ENCODE measurements at regions not wholly inside any gene's neighbourhood (a gene's known extent, or its start where the extent isn't known, plus 50 kb on each side); places are given as distances from the start of the nearest gene placed in this dataset.

- Histone ChIP-seq H3K27me3 (replicated peaks; ENCODE audit: insufficient read depth, low read length) (peaks cover 67% of the 10 kb centered on the region), H3K27ac (ENCODE audit: low read length) (no peak overlapping the region), H3K4me2 (ENCODE audit: low read depth, low read length) (no peak overlapping the region), H3K9me2 (replicated peaks; ENCODE audit: insufficient read depth, low read length) (no peaks in the 10 kb centered on the region), H3F3A (ENCODE audit: insufficient read depth, low read length) (no peaks in the 10 kb centered on the region), H2AFZ (ENCODE audit: low read length) (no peak overlapping the region), H3K4me3 (ENCODE audit: low read length) (no peak overlapping the region), H3K79me2 (ENCODE audit: low read length) (no peaks in the 10 kb centered on the region), H3K4me1 (ENCODE audit: low read length) (no peaks in the 10 kb centered on the region), H4K20me1 (ENCODE audit: insufficient read depth, low read length) (no peaks in the 10 kb centered on the region), H3K36me3 (replicated peaks; ENCODE audit: insufficient read depth, low read length) (no peaks in the 10 kb centered on the region), H3K9ac (ENCODE audit: low read length) (no peak overlapping the region), H3K9me3 (replicated peaks; ENCODE audit: insufficient read depth, low read length) (no peaks in the 10 kb centered on the region)
- no peak for DNase-seq
- TF ChIP-seq EZH2 (optimal IDR thresholded peaks at IDR 0.05; ENCODE audit: low read depth, low read length) (no peak), EZH2phosphoT487 (IDR thresholded peaks at IDR 0.05; ENCODE audit: low read length) (no peak), CTCF (IDR thresholded peaks at IDR 0.05; ENCODE audit: low read length) (no peak)
Observed at GRCh38 chr19:30318261-30318660, 53.9 kb upstream of the ZNF536 start.

- TF ChIP-seq EZH2 (optimal IDR thresholded peaks at IDR 0.05; ENCODE audit: low read depth, low read length) (no peak), EZH2phosphoT487 (IDR thresholded peaks at IDR 0.05; ENCODE audit: low read length) (no peak), CTCF (IDR thresholded peaks at IDR 0.05; ENCODE audit: low read length) (no peak)
- no peak overlapping the region for H3K27ac ChIP-seq (ENCODE audit: low read length)
- no peaks in the 10 kb centered on the region for H3F3A ChIP-seq (ENCODE audit: insufficient read depth, low read length)
- H3K79me2 ChIP-seq (ENCODE audit: low read length): no peaks in the 10 kb centered on the region
- H2AFZ ChIP-seq (ENCODE audit: low read length): no peak overlapping the region
- no peaks in the 10 kb centered on the region for H3K9me3 ChIP-seq (replicated peaks; ENCODE audit: insufficient read depth, low read length)
- peaks cover 67% of the 10 kb centered on the region for H3K27me3 ChIP-seq (replicated peaks; ENCODE audit: insufficient read depth, low read length)
- H3K4me2 ChIP-seq (ENCODE audit: low read depth, low read length): no peak overlapping the region
- H3K4me3 ChIP-seq (ENCODE audit: low read length): no peak overlapping the region
- H3K4me1 ChIP-seq (ENCODE audit: low read length): no peaks in the 10 kb centered on the region
- H3K9me2 ChIP-seq (replicated peaks; ENCODE audit: insufficient read depth, low read length): no peaks in the 10 kb centered on the region
- H4K20me1 ChIP-seq (ENCODE audit: insufficient read depth, low read length): no peaks in the 10 kb centered on the region
- DNase-seq: no peak
- no peak overlapping the region for H3K9ac ChIP-seq (ENCODE audit: low read length)
- H3K36me3 ChIP-seq (replicated peaks; ENCODE audit: insufficient read depth, low read length): no peaks in the 10 kb centered on the region
Observed at GRCh38 chr19:30318936-30319335, 53.2 kb upstream of the ZNF536 start.

GRCh38 chr19:30319411-30319810, 52.8 kb upstream of the ZNF536 start:
- no peak for TF ChIP-seq EZH2 (optimal IDR thresholded peaks at IDR 0.05; ENCODE audit: low read depth, low read length)
- no peak for TF ChIP-seq EZH2phosphoT487 (IDR thresholded peaks at IDR 0.05; ENCODE audit: low read length)
- no peak for TF ChIP-seq CTCF (IDR thresholded peaks at IDR 0.05; ENCODE audit: low read length)
- Histone ChIP-seq H3K4me3 (ENCODE audit: low read length) (no peak overlapping the region), H3K4me1 (ENCODE audit: low read length) (no peaks in the 10 kb centered on the region), H3K36me3 (replicated peaks; ENCODE audit: insufficient read depth, low read length) (no peaks in the 10 kb centered on the region), H3K27ac (ENCODE audit: low read length) (no peak overlapping the region), H2AFZ (ENCODE audit: low read length) (no peak overlapping the region), H3K4me2 (ENCODE audit: low read depth, low read length) (no peak overlapping the region), H3K79me2 (ENCODE audit: low read length) (no peaks in the 10 kb centered on the region), H3K9me2 (replicated peaks; ENCODE audit: insufficient read depth, low read length) (no peaks in the 10 kb centered on the region), H3K27me3 (replicated peaks; ENCODE audit: insufficient read depth, low read length) (peaks cover 69% of the 10 kb centered on the region), H3F3A (ENCODE audit: insufficient read depth, low read length) (no peaks in the 10 kb centered on the region), H3K9me3 (replicated peaks; ENCODE audit: insufficient read depth, low read length) (no peaks in the 10 kb centered on the region), H4K20me1 (ENCODE audit: insufficient read depth, low read length) (no peaks in the 10 kb centered on the region), H3K9ac (ENCODE audit: low read length) (no peak overlapping the region)
- no peak for DNase-seq

Data from MM.1S (cell line).